ENCODE measurements at regions not wholly inside any gene's neighbourhood (a gene's known extent, or its start where the extent isn't known, plus 50 kb on each side); places are given as distances from the start of the nearest gene placed in this dataset.
A peak's percentile ranks its signal among the peaks of the same experiment; 100 is the strongest.

DNA sequence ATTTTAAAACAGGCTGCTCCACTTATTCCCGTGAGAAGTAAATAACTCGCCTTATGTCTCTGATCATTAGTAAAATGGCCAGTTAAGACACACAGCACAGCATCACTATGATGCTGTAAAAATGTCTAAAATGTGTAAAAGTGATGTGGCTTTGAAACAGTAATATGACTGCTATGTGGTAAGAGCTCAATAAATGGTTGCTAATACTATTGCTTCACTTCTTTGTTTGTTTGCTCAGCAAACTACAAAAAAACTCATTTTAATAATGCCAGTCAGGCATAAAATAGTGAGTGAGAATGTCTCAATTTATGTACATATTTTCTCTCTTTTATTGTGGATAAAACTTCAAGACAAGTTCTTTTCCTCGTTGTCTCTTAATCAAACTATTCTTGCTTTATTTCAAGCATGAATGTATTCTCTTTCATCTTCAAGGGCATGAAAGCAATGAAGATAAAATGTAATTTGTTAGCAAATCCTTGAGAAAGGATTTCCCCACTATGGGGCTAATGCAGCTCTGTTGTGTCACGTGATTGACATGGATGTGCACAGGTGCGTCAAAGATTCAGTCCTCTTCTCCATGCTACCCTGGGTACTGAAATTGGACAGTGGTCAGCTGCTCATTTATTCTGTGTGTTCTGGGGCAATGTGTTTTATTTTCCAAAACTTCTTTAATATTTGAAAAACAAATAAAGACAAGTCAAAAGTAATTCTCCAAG is 387.2 kb downstream of the TRIB2 start:
- DNase-seq (ENCODE audit: low spot score), result no peak

- DNase-seq (ENCODE audit: low spot score), result no peak
Observed at GRCh38 chr2:13104723-13105122, 388.0 kb downstream of the TRIB2 start.

- DNase-seq (ENCODE audit: low spot score), result no peak
Observed at GRCh38 chr2:13106302-13106701, 389.6 kb downstream of the TRIB2 start.

GRCh38 chr2:13109516-13109915 is 392.8 kb downstream of the TRIB2 start:
- DNase-seq (ENCODE audit: low spot score), result no peak

DNA sequence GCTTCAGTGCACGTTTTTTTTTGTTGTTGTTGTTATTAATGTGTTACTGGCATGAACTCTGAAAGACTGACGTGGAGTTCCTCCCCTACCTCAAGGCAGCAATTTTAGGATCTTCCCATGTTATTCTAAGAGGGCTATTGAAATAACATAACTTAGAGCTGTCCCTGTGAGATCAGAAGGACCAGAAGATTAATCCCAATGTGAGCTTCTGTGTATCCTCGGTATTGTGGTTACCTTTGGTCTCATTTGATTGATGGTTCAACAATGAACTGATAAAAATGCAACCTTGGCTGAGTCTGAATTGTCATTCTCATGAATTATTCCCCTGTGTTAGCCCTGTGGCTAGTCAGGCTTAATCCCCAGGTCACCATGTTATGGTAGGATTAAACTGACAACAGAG is 394.1 kb downstream of the TRIB2 start:
- DNase-seq (ENCODE audit: low spot score), result no peak

- DNase-seq (ENCODE audit: low spot score), result no peak
Observed at GRCh38 chr2:13113002-13113401, 396.3 kb downstream of the TRIB2 start.

DNA sequence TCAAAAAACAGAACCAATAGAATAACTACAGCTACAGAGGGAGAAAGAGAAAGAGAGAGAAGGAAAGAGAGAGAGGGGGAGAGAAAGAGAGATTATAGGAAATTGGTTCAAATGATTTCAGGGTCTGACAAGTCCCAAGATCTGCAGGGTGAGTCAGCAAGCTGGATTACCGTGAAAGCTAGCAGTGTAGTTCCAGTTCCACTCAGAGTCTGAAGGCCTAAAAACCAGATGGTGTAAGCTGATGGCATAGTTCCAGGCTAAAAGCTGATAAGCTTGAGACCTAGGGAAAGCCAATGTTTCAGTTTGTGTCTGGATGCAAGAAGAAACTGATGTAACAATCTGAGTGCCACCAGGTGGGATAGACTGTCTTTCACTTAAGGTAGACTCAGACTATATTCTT is 397.7 kb downstream of the TRIB2 start:
- DNase-seq (ENCODE audit: low spot score), result peak; percentile 3

DNA sequence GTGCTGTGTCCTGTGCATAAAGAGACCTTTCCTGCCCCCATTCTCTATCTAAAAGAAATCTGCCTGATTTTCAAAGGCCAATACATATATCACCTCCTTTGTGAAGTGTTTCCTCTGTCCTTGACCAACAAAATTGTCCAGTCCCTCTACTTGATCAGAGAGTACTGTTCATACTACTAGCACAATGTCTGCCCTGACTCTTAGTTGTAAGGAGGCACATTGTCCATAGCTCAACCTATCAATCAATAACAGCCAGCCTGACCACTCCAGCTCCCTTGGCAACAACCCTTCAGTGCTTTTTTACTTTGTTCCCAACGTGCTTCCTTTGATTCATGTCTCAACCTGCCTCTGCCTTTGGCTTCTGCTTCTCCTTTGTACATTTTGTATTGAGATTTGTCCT is 398.9 kb downstream of the TRIB2 start:
- DNase-seq (ENCODE audit: low spot score), result no peak

- no peak for DNase-seq (ENCODE audit: low spot score)
Observed at GRCh38 chr2:13121096-13121495, 404.4 kb downstream of the TRIB2 start.

DNA sequence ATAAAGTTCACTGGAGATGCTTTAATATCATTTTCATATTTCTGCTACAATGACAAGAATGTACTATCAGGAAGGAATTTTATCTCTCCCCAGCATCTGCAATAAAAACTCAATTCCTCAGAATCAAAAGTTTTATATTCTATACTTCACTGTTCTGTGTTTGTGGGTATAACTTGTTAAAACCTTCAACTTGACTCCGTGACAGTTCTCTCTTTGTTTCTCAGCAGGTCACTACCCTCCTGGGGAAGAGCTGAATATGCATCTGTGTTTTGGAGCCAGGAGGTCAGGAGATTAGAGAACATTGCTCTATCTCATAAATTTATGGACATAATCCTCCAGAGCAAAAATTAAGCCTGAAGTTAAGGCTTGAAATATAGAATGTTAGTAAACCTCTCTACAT is 411.4 kb downstream of the TRIB2 start:
- no peak for DNase-seq (ENCODE audit: low spot score)

GRCh38 chr2:13135369-13135768 is 418.6 kb downstream of the TRIB2 start:
- DNase-seq (ENCODE audit: low spot score), result no peak

- DNase-seq (ENCODE audit: low spot score), result no peak
Observed at GRCh38 chr2:13135856-13136255, 419.1 kb downstream of the TRIB2 start.

GRCh38 chr2:13137679-13138078 is 420.9 kb downstream of the TRIB2 start:
- no peak for DNase-seq (ENCODE audit: low spot score)

- no peak for DNase-seq (ENCODE audit: low spot score)
Observed at GRCh38 chr2:13141315-13141714, 424.6 kb downstream of the TRIB2 start.

DNA sequence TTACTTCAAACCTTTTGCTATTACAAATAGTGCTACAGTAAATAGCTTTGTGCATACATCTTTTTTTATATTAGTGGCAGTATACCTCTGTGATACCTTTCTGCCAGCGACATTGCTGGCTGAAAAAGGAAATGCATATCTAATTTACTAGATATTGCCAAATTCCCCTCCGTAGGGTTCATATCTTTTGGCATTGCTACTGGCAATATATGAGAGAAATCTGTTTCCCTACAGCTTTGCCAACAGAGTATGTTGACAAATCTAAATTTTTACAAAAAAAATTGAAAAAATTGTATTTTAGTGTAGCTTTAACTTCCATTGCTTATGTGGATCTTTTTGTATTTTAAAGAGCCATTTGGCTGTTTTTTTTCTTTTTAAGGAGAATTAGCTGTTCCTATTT is 426.7 kb downstream of the TRIB2 start:
- no peak for DNase-seq (ENCODE audit: low spot score)

DNA sequence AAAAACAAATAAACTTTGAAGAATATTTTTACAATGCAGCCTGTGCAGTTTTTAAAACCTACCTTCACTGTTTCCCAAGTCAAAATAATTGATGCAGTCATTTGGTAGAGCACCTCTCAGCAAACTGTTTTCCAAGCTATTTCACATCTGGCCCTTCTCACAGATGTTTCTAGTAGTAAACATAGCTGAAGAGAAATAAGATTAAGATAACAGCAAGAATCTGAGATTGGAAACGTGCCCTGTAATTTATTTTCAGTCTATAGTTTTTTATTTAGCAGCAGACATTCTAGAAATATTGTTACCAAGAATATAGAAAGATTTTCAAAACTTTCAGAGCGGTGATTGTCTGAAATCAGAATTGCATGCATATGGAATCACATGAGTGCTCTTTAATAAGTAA is 440.2 kb downstream of the TRIB2 start:
- no peak for DNase-seq (ENCODE audit: low spot score)

- no peak for DNase-seq (ENCODE audit: low spot score)
Observed at GRCh38 chr2:13158466-13158865, 441.7 kb downstream of the TRIB2 start.

DNA sequence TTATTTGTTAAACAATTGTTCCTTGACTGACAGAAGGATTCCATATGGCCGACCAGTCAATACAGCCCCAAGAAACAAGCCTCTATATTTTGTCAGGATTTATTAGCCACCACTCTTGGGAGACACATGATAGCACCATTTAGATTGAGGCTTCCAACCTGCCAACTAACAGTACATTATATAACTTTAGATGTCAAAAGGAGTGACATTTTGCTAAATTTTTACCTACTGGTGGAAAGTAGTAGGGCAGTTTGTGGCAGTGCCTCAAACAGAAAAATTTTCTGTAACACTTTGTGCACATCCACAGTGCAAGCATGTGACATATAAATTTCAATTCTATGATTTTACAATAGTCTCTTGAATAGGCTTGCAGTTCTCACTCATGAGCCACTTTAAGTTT is 464.0 kb downstream of the TRIB2 start:
- DNase-seq (ENCODE audit: low spot score), result no peak

GRCh38 chr2:13193075-13193474 is 476.3 kb downstream of the TRIB2 start:
- no peak for DNase-seq (ENCODE audit: low spot score)

DNA sequence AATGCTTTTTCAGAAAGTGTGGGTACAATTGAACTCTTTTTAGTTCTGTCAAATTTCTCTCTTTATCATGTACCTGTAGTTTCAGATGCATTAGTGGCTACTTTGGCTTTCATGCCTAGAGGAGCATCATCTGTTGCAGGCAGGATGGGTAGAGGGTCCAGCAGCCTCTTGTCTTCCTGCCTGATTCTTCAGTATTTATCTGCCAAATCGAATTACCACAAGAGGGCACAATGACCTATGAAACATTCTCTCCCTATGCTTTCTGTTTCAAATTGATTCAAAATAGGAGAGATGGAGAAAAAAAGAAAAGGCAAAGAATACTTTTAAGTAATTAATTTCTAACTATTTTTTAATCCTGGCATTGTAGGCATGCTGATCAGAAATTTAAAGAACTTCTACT is 477.2 kb downstream of the TRIB2 start:
- DNase-seq (ENCODE audit: low spot score), result peak; percentile 53

GRCh38 chr2:13195270-13195669 is 478.5 kb downstream of the TRIB2 start:
- DNase-seq (ENCODE audit: low spot score), result no peak

- no peak for DNase-seq (ENCODE audit: low spot score)
Observed at GRCh38 chr2:13197248-13197647, 480.5 kb downstream of the TRIB2 start.

DNA sequence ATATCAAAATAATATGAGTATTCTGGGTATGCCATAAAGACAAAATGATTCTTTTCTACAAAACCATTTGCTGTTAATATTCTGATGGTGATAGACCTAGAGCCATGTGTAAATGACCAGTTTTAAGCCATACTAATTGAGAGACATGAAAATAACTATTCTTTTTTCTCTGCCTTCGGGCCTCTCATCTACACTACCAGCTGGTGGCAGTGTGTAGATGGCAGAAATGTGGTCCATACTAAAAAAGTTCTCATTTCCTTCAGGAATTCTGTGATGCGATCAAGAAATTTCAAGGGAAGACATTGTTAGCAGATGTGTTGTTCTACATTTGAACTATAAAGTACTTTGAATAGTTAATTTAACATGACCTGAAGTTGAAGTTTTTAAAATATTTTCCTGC is 485.2 kb downstream of the TRIB2 start:
- DNase-seq (ENCODE audit: low spot score), result no peak

DNA sequence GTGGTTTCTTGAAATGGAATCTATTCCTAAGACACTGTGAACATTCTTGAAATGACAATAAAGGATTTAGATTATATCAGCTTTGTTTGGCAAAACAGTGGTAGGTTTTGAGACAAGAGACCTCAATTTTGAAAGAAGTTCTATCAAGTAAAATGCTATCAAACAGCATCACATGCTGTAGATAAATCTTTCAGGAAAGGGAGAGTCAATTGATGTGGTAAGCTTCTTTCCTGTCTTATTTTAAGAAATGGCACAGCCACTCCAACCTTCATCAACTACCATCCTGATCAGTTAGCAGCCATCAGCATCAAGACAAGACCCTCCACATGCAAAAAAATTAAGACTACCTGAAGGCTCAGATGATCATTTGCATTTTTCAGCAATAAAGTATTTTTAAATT is 495.4 kb downstream of the TRIB2 start:
- no peak for DNase-seq (ENCODE audit: low spot score)

DNA sequence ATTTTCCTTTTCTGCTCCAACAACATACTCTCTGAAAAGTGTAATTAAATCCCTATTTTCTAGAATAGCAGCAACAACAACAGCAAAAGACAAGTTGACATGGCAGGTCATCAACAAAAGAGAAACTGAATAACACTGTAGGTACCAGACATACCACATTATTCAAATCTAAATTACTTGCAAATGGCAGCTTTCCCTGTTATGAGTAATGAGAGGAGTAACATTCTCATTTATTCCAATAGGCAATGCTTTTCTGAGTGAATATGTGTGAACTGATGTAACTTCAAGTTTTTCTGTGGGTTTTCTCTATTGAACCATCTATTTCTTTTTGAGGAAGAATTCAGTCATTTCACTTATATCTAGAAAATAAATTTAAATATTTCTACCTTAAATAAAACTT is 501.5 kb downstream of the TRIB2 start:
- DNase-seq (ENCODE audit: low spot score), result no peak
